H9 (cell line): ENCODE measurements at regions not wholly inside any gene's neighbourhood (a gene's known extent, or its start where the extent isn't known, plus 50 kb on each side); places are given as distances from the start of the nearest gene placed in this dataset.

ENCODE experiments used
- DNase-seq: peaks from one replicate; pipeline ENCODE4 v3.0.0-alpha.2; 2017
- H2AFZ ChIP-seq: one replicate; pipeline ENCODE4 v1.6.1; 2013; ENCODE audit warnings: mild to moderate bottlenecking, low read length, control low read depth, moderate library complexity
- H2AK5ac ChIP-seq: 2 replicates; pipeline ENCODE4 v1.6.1; 2013; ENCODE audit warnings: low read length, control low read depth, mixed read lengths; ENCODE audit not compliant: insufficient read length
- H2BK120ac ChIP-seq: one replicate; pipeline ENCODE4 v1.6.1; 2013; ENCODE audit warnings: low read depth, mild to moderate bottlenecking, low read length, control low read depth, inconsistent platforms; ENCODE audit not compliant: poor library complexity, severe bottlenecking
- H2BK12ac ChIP-seq: 2 replicates; pipeline ENCODE4 v1.6.1; 2013; ENCODE audit warnings: low read length, control low read depth, mixed read lengths, low read depth; ENCODE audit not compliant: insufficient read length
- H2BK15ac ChIP-seq: 2 replicates; pipeline ENCODE4 v1.6.1; 2013; ENCODE audit warnings: low read depth, low read length, control low read depth
- H2BK20ac ChIP-seq: one replicate; pipeline ENCODE4 v1.6.1; 2013; ENCODE audit warnings: low read depth, mild to moderate bottlenecking, low read length, control low read depth, inconsistent platforms; ENCODE audit not compliant: poor library complexity, severe bottlenecking
- H2BK5ac ChIP-seq: 2 replicates; pipeline ENCODE4 v1.6.1; 2013; ENCODE audit warnings: low read length, control low read depth, mixed read lengths; ENCODE audit not compliant: insufficient read length
- H3K14ac ChIP-seq: 2 replicates; pipeline ENCODE4 v1.6.1; 2013; ENCODE audit warnings: low read length, control low read depth; ENCODE audit not compliant: insufficient read depth
- H3K18ac ChIP-seq: 2 replicates; pipeline ENCODE4 v1.6.1; 2013; ENCODE audit warnings: low read depth, mild to moderate bottlenecking, mixed read lengths, low read length, control low read depth; ENCODE audit not compliant: insufficient read length
- H3K23ac ChIP-seq: 2 replicates; pipeline ENCODE4 v1.6.1; 2013; ENCODE audit warnings: low read length, control low read depth, mixed read lengths, low read depth; ENCODE audit not compliant: insufficient read length
- H3K23me2 ChIP-seq: 2 replicates; pipeline ENCODE4 v1.6.1; 2013; ENCODE audit warnings: low read depth, mild to moderate bottlenecking, mixed read lengths, low read length, control low read depth; ENCODE audit not compliant: insufficient read length, poor library complexity, severe bottlenecking
- H3K27ac ChIP-seq: 2 replicates; pipeline ENCODE4 v1.5.1; 2013; ENCODE audit warnings: low read length, control low read depth, mixed read lengths, low read depth; ENCODE audit not compliant: insufficient read length
- H3K27me3 ChIP-seq: 2 replicates; pipeline ENCODE4 v1.6.1; 2013; ENCODE audit warnings: low read length, control low read depth, inconsistent platforms; ENCODE audit not compliant: insufficient read depth
- H3K4ac ChIP-seq: 2 replicates; pipeline ENCODE4 v1.6.1; 2013; ENCODE audit warnings: low read depth, mild to moderate bottlenecking, control low read depth, inconsistent platforms, low read length, moderate library complexity
- H3K4me1 ChIP-seq: 2 replicates; pipeline ENCODE4 v1.6.1; 2013; ENCODE audit warnings: low read length, control low read depth, inconsistent platforms; ENCODE audit not compliant: insufficient read depth
- H3K4me2 ChIP-seq: 2 replicates; pipeline ENCODE4 v1.6.1; 2013; ENCODE audit warnings: low read length, control low read depth, mixed read lengths; ENCODE audit not compliant: insufficient read length, insufficient read depth
- H3K56ac ChIP-seq: 2 replicates; pipeline ENCODE4 v1.6.1; 2013; ENCODE audit warnings: low read depth, mild to moderate bottlenecking, mixed read lengths, low read length, control low read depth; ENCODE audit not compliant: insufficient read length
- H3K79me1 ChIP-seq: 2 replicates; pipeline ENCODE4 v1.6.1; 2013; ENCODE audit warnings: low read depth, mild to moderate bottlenecking, moderate library complexity, low read length, control low read depth, inconsistent platforms; ENCODE audit not compliant: insufficient read depth, poor library complexity, severe bottlenecking
- H3K79me2 ChIP-seq: 2 replicates; pipeline ENCODE4 v1.6.1; 2013; ENCODE audit warnings: low read length, control low read depth, inconsistent platforms; ENCODE audit not compliant: insufficient read depth
- H3K9ac ChIP-seq: 2 replicates; pipeline ENCODE4 v1.6.1; 2013; ENCODE audit warnings: low read length, control low read depth, mixed read lengths; ENCODE audit not compliant: insufficient read length; ENCODE audit errors: extremely low read depth
- H3K9me3 ChIP-seq: one replicate; pipeline ENCODE4 v1.6.1; 2013; ENCODE audit warnings: low read depth, low read length, inconsistent platforms; ENCODE audit not compliant: control insufficient read depth
- H3T11ph ChIP-seq: one replicate; pipeline ENCODE4 v1.6.1; 2013; ENCODE audit warnings: mild to moderate bottlenecking, low read length, control low read depth, inconsistent platforms
- H4K20me1 ChIP-seq: one replicate; pipeline ENCODE4 v1.6.1; 2013; ENCODE audit not compliant: control insufficient read depth, insufficient read length, insufficient read depth
- H4K5ac ChIP-seq: 2 replicates; pipeline ENCODE4 v1.6.1; 2013; ENCODE audit warnings: low read depth, mild to moderate bottlenecking, mixed read lengths, low read length, control low read depth; ENCODE audit not compliant: insufficient read length
- H4K8ac ChIP-seq: replicated peaks from 2 replicates; pipeline ENCODE4 v1.6.1; 2013; ENCODE audit warnings: low read length, control low read depth, mixed read lengths, low read depth; ENCODE audit not compliant: insufficient read length
- H4K91ac ChIP-seq: 2 replicates; pipeline ENCODE4 v1.6.1; 2013; ENCODE audit warnings: low read depth, mild to moderate bottlenecking, moderate library complexity, mixed read lengths, low read length, control low read depth; ENCODE audit not compliant: insufficient read length
- H3K27ac Mint-ChIP-seq, 3 experiments: 2 replicates in 2 of 3; 3 replicates in 1 of 3; pipeline ENCODE4 v1.8.0; 2020 to 2021; ENCODE audit warnings: mixed read lengths in 3 of 3, mild to moderate bottlenecking in 1 of 3, moderate library complexity in 1 of 3
- H3K27me3 Mint-ChIP-seq: 2 replicates; pipeline ENCODE4 v1.8.0; 2021; ENCODE audit warnings: low read depth, mild to moderate bottlenecking, moderate library complexity, mixed read lengths
- H3K36me3 Mint-ChIP-seq, 3 experiments: 2 replicates in 2 of 3; 3 replicates in 1 of 3; pipeline ENCODE4 v1.8.0; 2020 to 2021; ENCODE audit warnings: low read depth in 3 of 3, mixed read lengths in 3 of 3; ENCODE audit not compliant: insufficient read depth in 1 of 3
- H3K4me1 Mint-ChIP-seq, 2 experiments: 2 replicates each; pipeline ENCODE4 v1.8.0; 2020; ENCODE audit warnings: mixed read lengths in 2 of 2
- H3K4me3 Mint-ChIP-seq, 2 experiments: 2 replicates in 1 of 2; 3 replicates in 1 of 2; pipeline ENCODE4 v1.8.0; 2020 to 2021; ENCODE audit warnings: mild to moderate bottlenecking in 2 of 2, mixed read lengths in 2 of 2, moderate library complexity in 1 of 2
- H3K9me3 Mint-ChIP-seq, 2 experiments: 2 replicates in 1 of 2; 3 replicates in 1 of 2; pipeline ENCODE4 v1.8.0; 2020; ENCODE audit warnings: mild to moderate bottlenecking in 2 of 2, mixed read lengths in 2 of 2, moderate library complexity in 1 of 2
- CTCF ChIP-seq: fragments of 200-600 bp; sonication (generic); conservative IDR thresholded peaks from 3 replicates; pipeline ENCODE4 v1.8.0; 2021; ENCODE audit warnings: antibody characterized with exemption, mild to moderate bottlenecking
- WGBS: extraction: QIAGEN DNeasy Blood & Tissue Kit; methylation state at CpG from one replicate; pipeline ENCODE4 v1.1.7; 2013; ENCODE audit warnings: missing lambda C conversion rate, low lambda C conversion rate, mixed read lengths; ENCODE audit not compliant: insufficient read length; ENCODE audit errors: extremely low coverage; 5-methylcytosine and 5-hydroxymethylcytosine counted together

- H2BK12ac ChIP-seq = no peak overlapping the region
- no peak overlapping the region for H3K4ac ChIP-seq
- H2AK5ac ChIP-seq = no peak overlapping the region
- Mint-ChIP-seq H3K4me3 (no peak overlapping the region), H3K9me3 (no peaks in the 10 kb centered on the region), H3K27ac (peak overlapping the region in 1 of 3 experiments; percentile 59; a peak in 1 of 7 replicates), H3K36me3 (no peaks in the 10 kb centered on the region), H3K4me1 (peaks cover 0 to 11% of the 10 kb centered on the region in 2 experiments; a peak in 3 of 4 replicates), H3K27me3 (peaks cover 10% of the 10 kb centered on the region)
- H3K27ac ChIP-seq = no peak overlapping the region
- no peaks in the 10 kb centered on the region for H3K23me2 ChIP-seq
- no CpG with 5 or more reads among the region's 17 CpGs for WGBS
- H3K9ac ChIP-seq = no peak overlapping the region
- no peaks in the 10 kb centered on the region for H3K4me1 ChIP-seq
- no peak overlapping the region for H3K23ac ChIP-seq
- H3K9me3 ChIP-seq = no peaks in the 10 kb centered on the region
- H2AFZ ChIP-seq = no peak overlapping the region
- H3K79me2 ChIP-seq = no peaks in the 10 kb centered on the region
- H3K14ac ChIP-seq = no peak overlapping the region
- H4K8ac ChIP-seq = no peak overlapping the region
- no peaks in the 10 kb centered on the region for H4K20me1 ChIP-seq
- no peaks in the 10 kb centered on the region for H3K79me1 ChIP-seq
- no peak overlapping the region for H2BK15ac ChIP-seq
- TF ChIP-seq CTCF = no peak
- H4K91ac ChIP-seq = no peak overlapping the region
- H3K18ac ChIP-seq = no peak overlapping the region
- no peak overlapping the region for H3T11ph ChIP-seq
- no peak overlapping the region for H2BK5ac ChIP-seq
- H3K4me2 ChIP-seq = no peak overlapping the region
- H3K56ac ChIP-seq = no peak overlapping the region
- H4K5ac ChIP-seq = no peak overlapping the region
- H2BK120ac ChIP-seq = no peak overlapping the region
- H3K27me3 ChIP-seq = no peaks in the 10 kb centered on the region
- no peak for DNase-seq
- no peak overlapping the region for H2BK20ac ChIP-seq
These were observed 57.1 kb upstream of the NNAT start for GRCh38 chr20:37463726-37464494.
